ENCODE measurements at regions not wholly inside any gene's neighbourhood (a gene's known extent, or its start where the extent isn't known, plus 50 kb on each side); places are given as distances from the start of the nearest gene placed in this dataset.
"Not testable (repeated sequence)": the region's sequence is repeated elsewhere in the genome, so short reads cannot be mapped to it uniquely, and the experiment has no call there.

DNA sequence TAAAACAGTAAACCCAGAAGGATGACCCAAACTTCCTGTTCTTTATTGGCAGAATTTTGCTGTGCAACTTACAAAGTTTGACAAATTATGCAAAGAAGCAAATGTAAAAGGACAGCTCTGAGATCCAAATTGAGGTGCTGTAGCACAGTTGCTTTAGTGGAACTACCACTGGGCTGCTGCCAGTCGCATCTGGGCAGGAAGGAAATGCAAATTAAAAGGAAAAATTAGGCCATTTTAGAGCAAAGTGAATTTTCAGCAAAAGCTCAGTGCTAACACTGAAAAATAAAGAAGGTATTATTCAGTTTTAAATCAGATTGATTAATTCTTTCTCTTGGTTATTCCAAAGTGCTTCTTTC, 104.5 kb downstream of the ZMAT3 start:
- no peak for DNase-seq (ENCODE audit: low spot score)

DNA sequence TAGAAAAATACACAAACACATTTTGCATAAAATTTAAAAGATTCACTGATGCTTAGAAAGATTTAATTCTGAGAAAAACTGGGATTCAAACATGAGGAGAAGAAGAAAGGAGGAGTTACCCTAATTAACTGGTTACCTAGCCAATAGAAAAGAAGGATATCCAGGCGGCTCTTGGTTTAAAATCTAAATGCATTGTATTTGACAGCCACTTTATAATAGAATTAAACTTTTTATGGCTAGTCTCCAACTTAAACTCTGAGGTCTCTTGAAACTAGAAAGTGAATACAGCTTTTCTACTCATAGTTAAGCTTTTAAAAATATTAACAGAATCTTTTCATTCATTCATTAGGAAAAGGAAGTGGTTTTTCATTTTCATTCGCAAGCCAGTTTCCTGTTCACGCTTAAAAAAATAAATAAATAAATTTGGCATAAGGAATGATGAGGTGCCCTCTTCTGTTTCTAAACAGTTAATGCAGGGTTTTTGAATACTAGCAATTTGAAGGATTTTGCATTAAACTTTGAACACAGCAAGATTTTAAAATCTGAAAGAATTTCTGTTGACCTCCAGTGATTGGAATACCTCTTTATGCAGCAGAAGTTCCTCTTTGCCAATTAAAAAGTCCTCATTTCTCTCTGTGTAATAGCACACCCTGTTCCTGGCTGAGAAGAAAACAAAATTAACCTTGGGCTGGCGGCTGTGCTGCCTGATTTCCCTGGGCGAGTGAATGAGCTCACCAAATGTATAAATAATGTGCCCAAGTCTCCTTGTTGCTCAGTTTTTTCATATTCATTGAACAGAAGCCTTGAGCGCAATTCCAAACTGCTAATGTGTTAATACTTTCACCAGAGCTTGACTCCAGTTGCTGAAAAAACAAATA, 105.1 kb downstream of the ZMAT3 start:
- DNase-seq (ENCODE audit: low spot score): peak; percentile 51

DNA sequence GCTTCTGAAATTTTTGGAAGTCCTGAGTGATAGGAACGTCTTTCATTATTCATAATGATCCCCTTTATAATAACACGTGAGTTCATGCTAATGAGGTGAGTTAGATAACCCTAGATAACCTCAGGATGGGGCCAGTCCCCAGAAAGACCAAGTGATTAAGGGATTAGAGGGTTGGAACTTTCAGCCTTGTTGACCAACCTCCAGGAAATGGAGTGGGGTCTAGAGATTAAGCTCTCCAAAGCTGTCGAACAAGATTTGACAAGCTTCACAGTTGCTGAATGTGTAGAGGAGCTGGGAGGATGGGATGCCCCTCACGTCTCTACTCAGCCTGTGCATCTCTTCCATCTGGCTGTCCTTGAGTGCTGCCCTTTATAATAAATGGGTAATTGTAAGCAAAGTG, 107.1 kb downstream of the ZMAT3 start:
- DNase-seq (ENCODE audit: low spot score): no peak

DNA sequence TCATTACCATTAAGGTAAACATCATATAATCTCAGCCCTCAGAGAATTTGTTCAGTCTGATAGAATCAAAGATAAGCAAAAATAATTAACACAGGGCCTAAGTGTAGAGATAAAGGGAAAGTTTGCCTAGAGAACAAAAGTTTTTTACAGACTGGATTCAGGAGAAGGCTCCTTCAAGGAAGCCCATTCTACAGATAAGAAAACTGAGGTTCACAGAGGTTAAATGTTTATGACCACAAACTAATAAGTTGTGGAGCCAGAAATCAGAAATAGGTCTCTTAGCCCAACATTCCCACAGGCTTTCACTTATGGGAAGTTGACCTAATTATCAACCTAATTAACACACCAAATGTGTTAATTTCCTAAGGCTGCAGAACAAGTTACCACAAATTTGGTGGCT, 110.7 kb downstream of the ZMAT3 start:
- DNase-seq (ENCODE audit: low spot score): no peak

DNA sequence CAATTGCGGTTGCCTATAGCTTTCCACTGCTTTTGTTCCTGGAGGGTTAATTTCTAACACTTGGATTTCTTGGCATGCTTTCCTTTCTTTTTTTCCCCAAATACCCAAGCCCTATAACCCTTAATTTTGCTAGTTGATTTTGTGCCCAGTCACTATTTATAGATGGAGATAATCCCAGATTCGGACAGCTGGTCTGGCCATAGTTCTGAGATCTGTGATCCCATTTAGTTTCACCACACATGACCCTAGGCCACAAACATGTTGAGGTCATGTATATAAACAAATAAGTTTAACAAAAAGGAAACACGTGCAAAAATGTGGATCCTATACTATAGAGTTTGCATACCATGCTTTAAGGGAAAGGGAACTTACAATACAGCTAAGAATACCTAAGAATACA, 111.4 kb downstream of the ZMAT3 start:
- DNase-seq (ENCODE audit: low spot score): no peak

DNA sequence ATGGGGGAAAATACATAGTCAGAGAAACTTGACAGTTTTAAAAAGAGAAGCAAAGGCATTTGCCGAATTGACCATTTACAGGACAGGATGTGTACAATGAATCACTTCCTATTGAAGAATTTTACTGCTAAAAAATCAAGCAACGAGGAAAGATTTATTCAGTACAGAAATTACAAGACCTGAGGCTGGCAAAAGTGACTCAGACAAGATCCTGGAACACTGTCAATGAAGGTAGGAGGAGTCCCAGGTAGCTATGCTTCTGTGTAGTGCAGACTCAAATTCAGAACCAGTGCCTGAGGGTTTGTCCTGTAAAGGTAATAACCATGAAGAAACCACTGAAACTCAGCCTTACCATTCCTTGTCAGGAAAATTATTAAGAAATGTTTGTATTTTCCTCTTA, 120.9 kb downstream of the ZMAT3 start:
- no peak for DNase-seq (ENCODE audit: low spot score)

DNA sequence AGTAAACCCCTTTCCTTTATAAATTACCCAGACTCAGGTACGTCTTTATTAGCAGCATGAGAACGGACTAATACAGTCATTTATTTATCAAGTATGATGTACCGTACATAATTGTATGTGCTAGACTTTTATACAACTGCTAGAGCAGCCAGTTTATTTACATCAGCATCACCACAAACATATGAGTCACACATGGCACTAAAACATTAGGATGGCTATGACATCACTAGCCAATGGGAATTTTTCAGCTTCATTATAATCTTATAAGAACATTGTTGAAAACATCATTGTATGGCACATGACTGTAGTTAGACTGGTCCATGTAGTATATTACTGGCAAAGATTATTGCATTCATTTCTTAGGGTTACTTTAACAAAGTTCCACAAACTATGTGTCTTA, 121.7 kb downstream of the ZMAT3 start:
- DNase-seq (ENCODE audit: low spot score): no peak

DNA sequence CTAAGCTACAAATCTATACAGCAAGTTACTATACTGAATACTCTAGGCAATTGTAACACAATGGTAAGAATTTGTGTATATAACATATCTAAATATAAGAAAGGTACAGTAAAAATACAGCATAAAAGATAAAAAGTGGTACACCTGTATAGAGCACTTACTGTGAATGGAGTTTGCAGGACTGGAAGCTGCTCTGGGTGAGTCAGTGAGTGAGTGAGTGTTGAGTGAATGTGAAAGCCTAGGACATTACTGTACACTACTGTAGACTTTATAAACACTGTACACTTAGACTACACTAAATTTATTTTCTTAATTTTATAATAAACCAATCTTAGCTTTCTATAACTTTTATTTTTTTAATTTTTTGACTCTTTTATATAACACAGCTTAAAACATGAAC, 123.1 kb downstream of the ZMAT3 start:
- DNase-seq (ENCODE audit: low spot score): no peak

DNA sequence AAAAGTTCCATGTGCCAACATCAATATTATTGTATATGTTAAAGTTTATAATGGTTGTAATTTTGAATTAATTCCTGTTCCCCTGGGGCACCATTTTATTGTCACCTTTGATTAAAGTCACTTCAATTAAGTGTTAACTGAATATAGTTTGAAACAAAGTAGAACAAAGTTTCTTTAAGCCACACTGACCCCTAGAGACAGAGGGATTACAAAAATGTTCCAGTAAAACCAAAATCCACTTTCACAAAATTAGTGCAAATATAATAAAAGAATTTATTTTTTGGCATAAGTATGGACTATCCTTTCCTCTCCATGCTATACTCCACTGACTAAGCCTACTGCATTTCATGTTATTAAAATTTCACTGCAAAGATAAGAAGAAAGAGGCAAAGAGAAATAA, 123.9 kb downstream of the ZMAT3 start:
- no peak for DNase-seq (ENCODE audit: low spot score)

DNA sequence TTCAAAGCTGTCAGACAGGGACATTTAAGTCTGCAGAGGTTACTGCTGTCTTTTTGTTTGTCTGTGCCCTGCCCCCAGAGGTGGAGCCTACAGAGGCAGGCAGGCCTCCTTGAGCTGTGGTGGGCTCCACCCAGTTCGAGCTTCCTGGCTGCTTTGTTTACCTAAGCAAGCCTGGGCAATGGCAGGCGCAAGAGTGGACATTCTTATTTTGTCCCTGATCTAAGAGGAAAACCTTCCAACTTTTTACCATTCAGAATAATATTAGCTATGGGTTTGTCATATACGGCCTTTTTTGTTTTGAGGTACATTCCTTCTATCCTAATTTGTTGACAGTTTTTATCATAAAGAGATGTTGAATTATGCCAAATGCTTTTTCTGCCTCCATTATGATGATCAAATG, 129.3 kb downstream of the ZMAT3 start:
- not testable (repeated sequence) for DNase-seq (ENCODE audit: low spot score)

DNA sequence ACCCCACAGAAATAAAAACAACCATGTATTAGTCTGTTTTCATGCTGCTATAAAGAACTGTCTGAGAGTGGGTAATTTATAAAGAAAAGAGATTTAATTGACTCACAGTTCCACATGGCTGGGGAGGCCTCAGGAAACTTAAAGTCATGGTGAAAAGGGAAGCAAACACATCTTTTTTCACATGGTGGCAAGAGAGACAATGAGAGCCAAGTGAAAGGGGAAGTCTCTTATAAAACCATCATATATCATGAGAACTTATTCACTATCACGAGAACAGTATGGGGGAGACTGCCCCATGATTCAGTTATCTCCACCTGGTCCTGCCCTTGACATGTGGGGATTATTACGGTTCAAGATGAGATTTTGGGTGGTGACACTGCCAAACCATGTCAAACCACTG, 141.5 kb downstream of the ZMAT3 start:
- no peak for DNase-seq (ENCODE audit: low spot score)

DNA sequence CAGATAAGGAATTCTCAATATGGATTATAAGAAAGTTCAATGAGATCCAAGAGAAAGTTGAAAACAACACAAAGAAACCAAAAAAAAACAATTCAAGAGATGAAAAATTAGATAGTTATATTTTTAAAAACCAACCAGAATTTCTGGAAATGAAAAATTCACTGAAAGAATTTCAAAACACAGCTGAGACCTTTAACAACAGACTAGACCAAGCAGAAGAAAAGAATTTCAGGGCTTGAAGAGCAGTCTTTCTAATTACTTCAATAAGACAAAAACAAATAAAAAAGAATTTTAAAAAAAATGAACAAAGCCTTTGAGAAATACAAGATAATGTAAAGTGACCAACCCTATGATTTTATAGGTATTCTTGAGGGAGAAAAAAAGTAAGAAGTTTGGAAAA, 155.4 kb downstream of the ZMAT3 start:
- DNase-seq (ENCODE audit: low spot score): no peak

DNA sequence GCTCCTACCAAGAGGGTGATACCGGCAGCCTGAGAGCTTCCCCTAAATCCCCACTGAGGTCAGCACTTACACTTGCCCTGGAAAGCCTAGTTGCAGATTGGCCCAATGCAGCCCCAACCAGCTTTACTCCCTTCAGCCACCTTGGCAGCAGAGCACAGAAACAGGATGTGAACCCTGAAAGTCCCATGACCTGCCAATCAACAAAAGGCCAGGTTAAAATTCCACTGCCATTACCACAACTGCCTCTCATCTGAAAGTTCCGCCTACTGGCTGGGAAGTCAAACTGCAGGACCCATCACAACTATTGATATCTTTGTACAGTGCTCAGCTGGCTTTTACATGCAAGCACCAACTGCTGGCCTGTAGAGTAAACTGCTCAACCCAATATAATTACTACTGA, 156.2 kb downstream of the ZMAT3 start:
- no peak for DNase-seq (ENCODE audit: low spot score)

DNA sequence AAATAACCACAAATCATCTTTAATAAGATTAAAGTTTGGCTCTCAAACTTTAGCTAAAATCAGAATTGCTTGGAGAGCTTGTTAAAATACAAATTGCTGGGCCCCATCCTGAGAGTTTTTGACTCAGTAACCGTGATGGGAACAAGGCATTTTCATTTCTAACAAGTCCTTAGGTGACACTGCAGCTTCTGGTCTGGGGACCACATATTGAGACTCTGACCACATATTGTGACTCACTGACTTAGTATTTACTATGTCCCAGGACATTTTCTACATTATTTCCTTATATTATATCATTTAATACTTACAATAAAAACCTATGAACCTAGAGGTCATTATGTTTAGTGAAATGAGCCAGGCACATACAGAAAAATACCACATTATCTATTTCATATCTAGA, 164.5 kb downstream of the ZMAT3 start:
- no peak for DNase-seq (ENCODE audit: low spot score)

DNA sequence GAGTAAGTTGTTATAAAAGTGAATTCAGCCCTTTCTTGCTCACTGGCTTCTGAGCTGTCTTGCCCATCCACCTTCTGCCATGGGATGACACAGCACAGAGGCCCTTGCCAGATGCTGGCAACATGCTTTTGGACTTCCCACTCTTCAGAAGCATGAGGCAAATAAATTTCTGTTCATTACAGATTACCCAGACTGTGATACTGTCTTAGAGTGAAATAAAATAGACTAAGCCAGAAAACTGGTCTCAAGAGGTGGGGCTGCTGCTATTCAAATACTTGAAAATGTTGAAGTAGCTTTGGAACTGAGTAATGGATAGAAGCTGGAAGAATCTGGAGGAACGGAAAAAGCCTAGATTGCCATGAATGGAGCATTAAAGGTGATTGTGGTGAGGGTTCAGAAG, 170.4 kb downstream of the ZMAT3 start:
- no peak for DNase-seq (ENCODE audit: low spot score)

DNA sequence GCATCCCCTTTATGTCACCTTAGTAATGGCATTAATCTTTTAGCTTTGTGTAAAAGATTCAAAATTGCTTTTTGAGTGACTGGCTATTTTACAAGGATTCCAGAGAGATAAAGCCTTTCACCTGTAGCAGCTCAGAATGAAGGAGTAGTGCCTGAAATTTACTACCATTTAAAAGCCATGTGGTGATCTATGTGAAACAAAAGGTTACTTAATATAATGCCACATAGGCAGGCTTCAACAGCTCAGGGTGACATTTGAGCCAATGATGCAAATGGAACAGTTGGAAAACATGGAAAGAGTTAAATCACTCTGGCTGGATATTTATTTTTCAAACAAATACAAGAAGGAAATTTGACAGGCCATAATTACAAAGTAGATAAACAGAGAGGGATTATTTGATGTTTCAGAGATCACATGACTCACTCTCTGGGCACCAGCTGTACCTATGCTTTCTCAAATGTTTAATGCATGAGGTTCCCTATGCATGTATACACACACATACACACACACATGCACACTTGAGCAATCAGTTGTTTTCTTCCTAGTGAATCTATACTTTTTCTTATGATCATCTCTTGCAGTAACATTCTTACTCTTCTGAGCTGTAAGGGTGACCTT, 171.5 kb downstream of the ZMAT3 start:
- DNase-seq (ENCODE audit: low spot score): no peak

DNA sequence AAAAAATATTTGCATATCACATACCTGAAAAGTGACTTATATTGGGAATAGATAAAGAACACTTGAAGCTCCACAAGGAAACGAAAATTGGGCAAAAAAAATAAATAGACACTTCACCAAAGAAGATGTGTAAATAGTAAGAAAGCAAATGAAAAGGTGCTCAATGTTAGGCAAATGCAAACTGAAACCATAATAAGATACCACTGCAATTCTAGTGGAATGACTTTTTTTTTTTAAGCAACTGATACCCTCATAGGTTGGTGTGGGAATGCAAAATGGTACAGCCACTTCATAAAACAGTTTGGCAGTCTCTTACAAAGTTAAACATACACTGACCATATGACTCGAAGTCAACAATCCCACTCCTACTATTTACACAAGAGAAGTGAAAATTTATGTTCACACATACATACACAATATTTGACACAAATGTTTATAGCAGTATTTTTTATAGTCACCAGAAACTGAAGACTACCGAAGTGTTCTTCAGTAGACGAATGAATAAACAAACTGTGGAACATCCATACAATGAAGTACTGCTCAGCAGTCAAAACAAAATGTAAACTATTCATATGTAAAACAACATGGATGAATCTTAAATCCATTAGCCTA, 176.3 kb downstream of the ZMAT3 start:
- no peak for DNase-seq (ENCODE audit: low spot score)

All from umbilical cord (tissue), 1 donor.